Peyer's patch (tissue), 4 donors: ENCODE measurements at regions not wholly inside any gene's neighbourhood (a gene's known extent, or its start where the extent isn't known, plus 50 kb on each side); places are given as distances from the start of the nearest gene placed in this dataset.

Source experiments
- CTCF ChIP-seq, 6 experiments: fragments of 450-650 bp in 4 of 6; fragments of 200-600 bp in 2 of 6; sonication (generic) in 1 of 6; IDR thresholded peaks; one replicate each; pipeline ENCODE4 v1.5.1; 2017 to 2019; ENCODE audit warnings: antibody characterized with exemption in 6 of 6, mild to moderate bottlenecking in 3 of 6, moderate library complexity in 1 of 6
- POLR2A ChIP-seq, 2 donors: fragments of 450-650 bp; IDR thresholded peaks; one replicate each; pipeline ENCODE4 v1.5.1; 2017; ENCODE audit warnings: antibody characterized with exemption in 2 of 2, mild to moderate bottlenecking in 2 of 2, moderate library complexity in 2 of 2

GRCh38 chr14:104392001-104392395 is 187.6 kb upstream of the C14orf180 start:
- no peak for TF ChIP-seq POLR2A (IDR thresholded peaks at IDR 0.05)
- no peak for TF ChIP-seq CTCF (IDR thresholded peaks at IDR 0.05)
